ENCODE measurements at regions not wholly inside any gene's neighbourhood (a gene's known extent, or its start where the extent isn't known, plus 50 kb on each side); places are given as distances from the start of the nearest gene placed in this dataset.
"Not testable (repeated sequence)": the region's sequence is repeated elsewhere in the genome, so short reads cannot be mapped to it uniquely, and the experiment has no call there.

DNA sequence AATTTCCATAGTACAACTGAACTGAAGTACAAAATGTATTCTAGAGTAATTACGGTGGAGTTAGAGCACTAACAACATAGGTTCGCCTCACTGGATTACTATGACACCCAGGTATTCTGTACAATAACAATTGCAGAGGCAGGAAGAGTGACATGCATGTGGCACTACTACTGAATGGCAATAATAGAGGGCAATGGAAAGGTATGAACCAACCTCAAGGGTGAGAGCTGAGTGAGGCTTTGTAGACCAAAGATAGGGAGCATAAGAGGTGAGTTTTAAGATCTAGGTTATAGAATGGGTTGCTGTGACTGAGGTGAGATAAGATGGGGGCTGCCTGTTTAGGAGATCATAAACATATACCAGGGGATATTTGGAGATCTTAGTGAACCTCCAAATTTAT, 343.1 kb downstream of the PCNX1 start:
- no peak overlapping the region for H3K4me3 Mint-ChIP-seq
- H3K9me3 ChIP-seq (ENCODE audit: control insufficient read depth, low read length, poor library complexity, severe bottlenecking) = no peaks in the 10 kb centered on the region
- DNase-seq (no peak), ATAC-seq (no peak)
- H3K27me3 Mint-ChIP-seq = no peaks in the 10 kb centered on the region
- H3K27ac Mint-ChIP-seq = no peak overlapping the region
- no peaks in the 10 kb centered on the region for H3K36me3 Mint-ChIP-seq (ENCODE audit: low read depth)
- peaks cover 18% of the 10 kb centered on the region for H3K4me1 Mint-ChIP-seq

DNA sequence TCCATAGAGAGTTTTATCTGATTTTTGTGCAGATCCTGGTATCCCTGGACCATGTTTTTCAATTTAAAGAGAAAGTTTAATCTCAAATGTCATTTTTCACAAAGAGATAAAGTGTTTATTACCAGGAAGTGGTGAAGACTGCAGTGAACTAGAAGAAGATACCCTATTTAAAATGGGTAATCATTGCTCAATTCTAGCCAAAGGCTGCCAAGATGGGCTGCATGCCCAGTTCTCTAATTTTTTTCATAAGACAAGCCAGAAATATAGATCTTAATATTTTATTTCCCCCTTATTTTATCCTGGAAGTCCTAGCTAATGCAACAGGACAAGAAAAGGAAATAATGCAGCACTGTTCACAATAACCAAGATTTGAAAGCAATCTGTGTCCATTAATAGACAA, 343.5 kb downstream of the PCNX1 start:
- Mint-ChIP-seq H3K27me3 (no peaks in the 10 kb centered on the region), H3K4me3 (no peak overlapping the region)

DNA sequence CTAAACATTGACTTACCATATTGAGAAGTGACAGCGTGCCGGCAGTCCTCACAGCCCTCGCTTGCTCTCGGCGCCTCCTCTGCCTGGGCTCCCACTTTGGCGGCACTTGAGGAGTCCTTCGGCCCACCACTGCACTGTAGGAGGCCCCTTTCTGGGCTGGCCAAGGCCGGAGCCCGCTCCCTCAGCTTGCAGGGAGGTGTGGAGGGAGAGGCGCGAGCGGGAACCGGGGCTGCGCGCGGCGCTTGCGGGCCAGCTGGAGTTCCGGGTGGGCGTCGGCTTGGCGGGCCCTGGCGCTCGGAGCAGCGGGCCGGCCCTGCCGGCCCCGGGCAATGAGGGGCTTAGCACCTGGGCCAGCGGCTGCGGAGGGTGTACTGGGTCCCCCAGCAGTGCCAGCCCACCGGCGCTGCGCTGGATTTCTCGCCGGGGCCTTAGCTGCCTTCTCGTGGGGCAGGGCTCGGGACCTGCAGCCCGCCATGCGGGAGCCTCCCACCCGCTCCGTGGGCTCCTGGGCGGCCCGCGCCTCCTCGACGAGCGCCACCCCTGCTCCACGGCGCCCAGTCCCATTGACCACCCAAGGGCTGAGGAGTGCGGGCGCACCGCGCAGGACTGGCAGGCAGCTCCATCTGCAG, 346.9 kb downstream of the PCNX1 start:
- not testable (repeated sequence) for H3K36me3 Mint-ChIP-seq (ENCODE audit: low read depth); H3K9me3 ChIP-seq (ENCODE audit: control insufficient read depth, low read length, poor library complexity, severe bottlenecking); H3K27me3 Mint-ChIP-seq; DNase-seq; H3K4me3 Mint-ChIP-seq; H3K4me1 Mint-ChIP-seq; H3K27ac Mint-ChIP-seq; ATAC-seq

More for the DNA sequence above, 343.5 kb downstream of the PCNX1 start:
- H3K4me1 Mint-ChIP-seq = peaks cover 14% of the 10 kb centered on the region
- ATAC-seq (no peak), DNase-seq (no peak)
- H3K9me3 ChIP-seq (ENCODE audit: control insufficient read depth, low read length, poor library complexity, severe bottlenecking) = no peaks in the 10 kb centered on the region
- no peak overlapping the region for H3K27ac Mint-ChIP-seq
- H3K36me3 Mint-ChIP-seq (ENCODE audit: low read depth) = peaks cover under 1% of the 10 kb centered on the region

DNA sequence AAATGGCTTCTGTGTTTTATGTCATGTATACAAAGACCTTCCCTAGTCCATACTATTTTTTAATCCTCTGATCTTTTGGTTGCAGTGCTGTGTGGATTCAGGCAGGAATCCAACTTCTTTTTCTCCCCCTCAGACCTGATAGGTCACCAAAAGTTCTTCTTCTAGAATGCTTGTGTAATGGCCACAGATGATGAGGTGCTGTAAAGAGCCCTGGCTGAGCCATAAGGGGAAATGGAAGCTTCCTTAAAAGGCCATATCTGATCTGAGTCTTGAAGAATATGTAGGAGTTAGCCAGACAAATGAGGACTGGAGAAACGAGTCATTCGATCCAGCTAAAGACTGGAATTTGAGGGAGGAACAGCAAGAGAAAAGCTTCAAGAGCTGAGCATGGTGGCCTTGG, 353.9 kb downstream of the PCNX1 start:
- no peaks in the 10 kb centered on the region for H3K4me1 Mint-ChIP-seq
- peaks cover 5% of the 10 kb centered on the region for H3K9me3 ChIP-seq (ENCODE audit: control insufficient read depth, low read length, poor library complexity, severe bottlenecking)
- no peaks in the 10 kb centered on the region for H3K27me3 Mint-ChIP-seq
- H3K4me3 Mint-ChIP-seq = no peak overlapping the region
- ATAC-seq (no peak), DNase-seq (no peak)
- no peak overlapping the region for H3K27ac Mint-ChIP-seq
- H3K36me3 Mint-ChIP-seq (ENCODE audit: low read depth) = peaks cover 4% of the 10 kb centered on the region

DNA sequence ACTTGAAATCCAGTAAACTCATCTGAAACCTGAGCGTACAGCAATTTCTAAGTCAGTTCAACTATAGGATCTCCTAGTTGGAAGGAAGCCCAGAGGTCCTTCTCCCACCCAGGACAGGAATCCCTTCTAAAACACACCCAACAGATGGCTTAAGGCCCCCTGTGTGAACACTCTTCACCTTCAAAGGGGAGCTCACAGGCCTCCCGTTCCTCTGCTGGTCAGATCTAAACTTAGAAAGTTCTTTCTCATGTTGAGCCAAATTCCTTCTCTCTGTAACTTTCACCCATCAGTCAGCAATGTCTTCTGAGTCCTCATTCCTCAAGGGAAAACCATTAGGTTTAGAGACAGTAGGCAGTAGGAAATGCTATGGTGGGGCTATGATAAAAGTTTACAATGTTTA, 355.2 kb downstream of the PCNX1 start:
- H3K9me3 ChIP-seq (ENCODE audit: control insufficient read depth, low read length, poor library complexity, severe bottlenecking) = peaks cover 5% of the 10 kb centered on the region
- peaks cover 2% of the 10 kb centered on the region for H3K36me3 Mint-ChIP-seq (ENCODE audit: low read depth)
- H3K27ac Mint-ChIP-seq = no peak overlapping the region
- DNase-seq (no peak), ATAC-seq (no peak)
- H3K4me1 Mint-ChIP-seq = peaks cover 3% of the 10 kb centered on the region
- H3K4me3 Mint-ChIP-seq = no peak overlapping the region
- no peaks in the 10 kb centered on the region for H3K27me3 Mint-ChIP-seq

DNA sequence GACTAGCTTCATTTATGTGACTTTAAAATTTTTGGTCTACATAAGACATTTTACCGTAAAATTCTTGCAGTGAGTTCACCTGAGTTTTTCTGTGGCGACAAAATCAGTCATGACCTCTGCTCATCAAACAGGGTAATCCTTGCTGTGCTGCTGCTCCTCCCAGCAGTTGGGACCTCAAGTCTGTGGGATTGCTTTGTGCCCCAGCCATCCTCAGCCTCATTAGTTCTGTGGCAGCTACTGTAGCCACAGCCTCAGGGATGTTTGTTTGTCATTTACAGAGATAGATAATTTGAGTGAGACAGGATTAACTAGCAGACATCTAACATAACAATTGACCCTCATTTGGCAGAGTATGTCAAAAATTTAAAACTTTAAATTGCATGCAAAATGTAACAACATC, 357.0 kb downstream of the PCNX1 start:
- peaks cover 4% of the 10 kb centered on the region for H3K4me1 Mint-ChIP-seq
- H3K27me3 Mint-ChIP-seq = no peaks in the 10 kb centered on the region
- DNase-seq (no peak), ATAC-seq (no peak)
- H3K36me3 Mint-ChIP-seq (ENCODE audit: low read depth) = peaks cover under 1% of the 10 kb centered on the region
- H3K27ac Mint-ChIP-seq = no peak overlapping the region
- no peaks in the 10 kb centered on the region for H3K9me3 ChIP-seq (ENCODE audit: control insufficient read depth, low read length, poor library complexity, severe bottlenecking)
- H3K4me3 Mint-ChIP-seq = no peak overlapping the region

DNA sequence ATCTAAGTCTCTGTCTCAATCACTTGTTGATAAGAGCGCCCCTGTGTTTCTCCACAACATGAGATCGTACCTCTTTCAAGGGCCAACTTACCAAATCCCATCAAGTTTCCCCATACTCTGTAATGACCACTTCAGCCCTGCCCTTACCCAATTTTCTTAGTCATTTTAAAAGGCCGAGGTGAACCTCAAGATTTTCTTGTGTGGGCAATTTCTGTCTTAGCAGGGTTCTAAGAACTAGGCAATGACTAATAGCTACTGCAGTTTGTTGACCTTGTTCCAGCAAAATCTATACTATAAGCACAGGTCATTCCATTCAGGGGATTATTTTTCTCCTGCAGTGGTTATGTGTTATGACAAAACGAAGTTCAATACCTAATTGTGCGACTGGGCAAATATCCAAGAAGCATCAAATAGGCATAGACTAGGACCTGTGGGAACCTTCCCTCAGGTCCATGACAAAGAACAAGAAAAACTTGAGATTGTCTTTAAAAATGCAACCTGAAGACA, 359.8 kb downstream of the PCNX1 start:
- Mint-ChIP-seq H3K4me1 (peaks cover 4% of the 10 kb centered on the region), H3K36me3 (ENCODE audit: low read depth) (no peaks in the 10 kb centered on the region), H3K27ac (peak overlapping the region; percentile 32)

DNA sequence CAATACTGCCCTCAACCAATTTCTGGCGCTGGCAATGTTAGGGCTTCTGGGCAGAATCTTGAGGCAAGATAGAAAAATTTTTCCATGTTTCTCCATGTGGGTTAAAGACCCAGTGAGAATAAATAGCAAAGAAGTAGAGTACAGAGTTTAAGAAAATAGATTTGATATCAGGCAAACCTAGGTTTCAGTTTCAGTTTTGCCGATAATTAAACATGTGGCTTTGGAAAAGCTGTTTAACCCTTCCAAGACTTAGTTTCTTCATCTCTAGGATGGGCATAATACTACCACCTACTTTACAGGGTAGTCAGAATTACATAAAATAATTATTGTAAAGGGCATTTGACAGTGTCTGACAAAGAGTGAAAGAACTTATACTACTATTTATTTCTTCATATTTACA, 360.4 kb downstream of the PCNX1 start:
- no peaks in the 10 kb centered on the region for H3K36me3 Mint-ChIP-seq (ENCODE audit: low read depth)
- no peak for ATAC-seq
- H3K4me3 Mint-ChIP-seq = peak overlapping the region; percentile 79
- H3K4me1 Mint-ChIP-seq = peaks cover 4% of the 10 kb centered on the region
- H3K9me3 ChIP-seq (ENCODE audit: control insufficient read depth, low read length, poor library complexity, severe bottlenecking) = no peaks in the 10 kb centered on the region
- DNase-seq = no peak
- no peaks in the 10 kb centered on the region for H3K27me3 Mint-ChIP-seq
- peak overlapping the region; percentile 32 for H3K27ac Mint-ChIP-seq

More for the DNA sequence above, 359.8 kb downstream of the PCNX1 start:
- ATAC-seq = no peak
- Mint-ChIP-seq H3K4me3 (peak overlapping the region; percentile 79), H3K27me3 (no peaks in the 10 kb centered on the region)
- H3K9me3 ChIP-seq (ENCODE audit: control insufficient read depth, low read length, poor library complexity, severe bottlenecking) = no peaks in the 10 kb centered on the region
- no peak for DNase-seq

DNA sequence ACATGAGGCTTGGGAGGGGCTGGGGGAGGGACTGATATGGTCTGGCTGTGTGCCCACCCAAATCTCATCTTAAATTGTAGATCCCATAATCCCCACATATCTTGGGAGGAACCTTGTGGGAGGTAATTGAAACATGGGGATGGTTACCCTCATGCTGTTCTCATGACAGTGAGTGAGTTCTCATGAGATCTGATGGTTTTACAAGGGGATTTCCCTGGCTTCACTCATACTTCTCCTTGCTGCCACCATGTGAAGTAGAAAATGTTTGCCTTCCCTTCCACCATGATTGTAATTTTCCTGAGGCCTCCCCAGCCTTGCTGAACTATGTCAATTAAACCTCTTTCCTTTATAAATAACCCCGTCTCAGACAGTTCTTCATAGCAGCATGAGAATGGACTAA, 362.9 kb downstream of the PCNX1 start:
- peaks cover 4% of the 10 kb centered on the region for H3K4me1 Mint-ChIP-seq
- H3K36me3 Mint-ChIP-seq (ENCODE audit: low read depth) = no peaks in the 10 kb centered on the region
- H3K9me3 ChIP-seq (ENCODE audit: control insufficient read depth, low read length, poor library complexity, severe bottlenecking) = no peaks in the 10 kb centered on the region
- no peak for DNase-seq
- H3K4me3 Mint-ChIP-seq = no peak overlapping the region
- H3K27ac Mint-ChIP-seq = no peak overlapping the region
- ATAC-seq = no peak
- no peaks in the 10 kb centered on the region for H3K27me3 Mint-ChIP-seq

DNA sequence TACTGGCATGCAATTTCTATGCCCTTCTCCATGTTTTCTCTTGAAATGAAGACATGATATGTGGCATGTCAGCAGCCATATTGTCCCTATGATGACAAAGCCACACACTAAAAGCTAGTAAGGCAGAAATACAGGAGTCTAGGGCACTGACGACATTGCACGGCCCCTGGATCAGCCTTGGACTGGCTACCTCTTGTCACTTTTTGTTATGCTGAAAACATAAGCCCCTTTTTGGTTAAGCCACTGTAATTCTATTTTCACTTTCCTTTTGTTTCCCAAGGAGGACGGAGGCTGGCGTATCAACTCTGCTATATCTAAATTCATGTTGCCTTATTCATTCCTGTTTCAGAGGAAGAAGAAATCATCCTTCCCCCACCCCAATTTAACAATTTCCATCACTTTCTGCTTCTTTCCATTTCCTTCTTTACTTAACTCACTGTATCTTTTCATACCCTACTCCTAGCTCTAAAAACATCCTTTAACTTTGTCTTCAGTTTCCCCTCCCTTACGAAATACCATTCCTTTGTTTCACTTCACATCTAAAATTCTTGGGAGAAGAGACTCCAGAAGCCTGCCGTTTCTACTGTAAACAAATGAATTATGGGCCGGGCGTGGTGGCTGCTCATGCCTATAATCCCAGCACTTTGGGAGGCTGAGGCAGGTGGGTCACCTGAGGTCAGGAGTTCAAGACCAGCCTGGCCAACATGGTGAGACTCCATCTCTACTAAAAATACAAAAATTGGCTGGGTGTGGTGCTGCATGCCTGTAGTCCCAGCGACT, 364.1 kb downstream of the PCNX1 start:
- H3K9me3 ChIP-seq (ENCODE audit: control insufficient read depth, low read length, poor library complexity, severe bottlenecking) = no peaks in the 10 kb centered on the region
- Mint-ChIP-seq H3K36me3 (ENCODE audit: low read depth) (no peaks in the 10 kb centered on the region), H3K27me3 (no peaks in the 10 kb centered on the region), H3K27ac (no peak overlapping the region), H3K4me1 (peaks cover 4% of the 10 kb centered on the region), H3K4me3 (no peak overlapping the region)
- DNase-seq (no peak), ATAC-seq (no peak)

DNA sequence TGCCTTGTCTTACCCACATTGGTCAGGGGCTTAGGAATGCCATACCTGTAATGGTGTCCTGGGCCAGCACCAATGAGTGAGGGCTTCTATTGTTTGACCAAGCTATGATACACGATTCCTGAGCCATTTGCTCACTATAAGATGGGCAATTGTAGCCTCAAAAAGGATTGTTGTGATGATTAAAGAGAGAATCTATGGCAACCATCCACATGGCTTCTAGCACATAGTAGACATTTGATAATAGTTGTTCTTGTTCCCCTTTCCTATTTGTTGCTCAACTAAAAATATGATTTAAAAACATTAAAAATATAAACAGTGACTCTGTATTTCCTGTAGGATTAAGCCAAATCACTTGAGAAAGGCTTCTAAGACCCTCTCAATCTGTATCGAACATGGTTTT, 366.1 kb downstream of the PCNX1 start:
- peaks cover 2% of the 10 kb centered on the region for H3K4me1 Mint-ChIP-seq
- H3K27me3 Mint-ChIP-seq = no peaks in the 10 kb centered on the region
- no peak for ATAC-seq
- H3K4me3 Mint-ChIP-seq = no peak overlapping the region
- H3K36me3 Mint-ChIP-seq (ENCODE audit: low read depth) = no peaks in the 10 kb centered on the region
- H3K27ac Mint-ChIP-seq = no peak overlapping the region
- no peaks in the 10 kb centered on the region for H3K9me3 ChIP-seq (ENCODE audit: control insufficient read depth, low read length, poor library complexity, severe bottlenecking)
- no peak for DNase-seq

DNA sequence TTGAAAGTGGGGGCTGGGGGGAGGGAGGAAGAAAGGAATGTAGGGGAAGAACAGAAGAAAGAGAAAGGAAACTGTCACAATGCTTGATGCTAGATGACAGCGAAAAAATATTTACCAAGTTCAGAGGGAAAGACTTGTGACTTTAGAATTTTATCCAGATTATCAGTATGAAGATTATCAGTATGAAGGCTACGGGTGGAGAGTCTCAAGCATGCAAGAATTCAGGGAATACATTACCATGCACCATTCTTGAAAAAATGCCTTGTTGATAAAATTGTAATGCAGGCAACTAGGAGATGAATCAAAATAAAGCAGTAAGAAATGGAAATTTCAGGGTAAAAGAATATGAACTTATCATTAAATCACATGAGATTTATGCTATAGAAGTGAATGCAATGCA, 376.8 kb downstream of the PCNX1 start:
- DNase-seq (no peak), ATAC-seq (no peak)
- H3K27me3 Mint-ChIP-seq = peaks cover 12% of the 10 kb centered on the region
- peaks cover 8% of the 10 kb centered on the region for H3K36me3 Mint-ChIP-seq (ENCODE audit: low read depth)
- no peaks in the 10 kb centered on the region for H3K9me3 ChIP-seq (ENCODE audit: control insufficient read depth, low read length, poor library complexity, severe bottlenecking)
- H3K4me3 Mint-ChIP-seq = no peak overlapping the region
- H3K4me1 Mint-ChIP-seq = peaks cover 6% of the 10 kb centered on the region
- H3K27ac Mint-ChIP-seq = no peak overlapping the region

DNA sequence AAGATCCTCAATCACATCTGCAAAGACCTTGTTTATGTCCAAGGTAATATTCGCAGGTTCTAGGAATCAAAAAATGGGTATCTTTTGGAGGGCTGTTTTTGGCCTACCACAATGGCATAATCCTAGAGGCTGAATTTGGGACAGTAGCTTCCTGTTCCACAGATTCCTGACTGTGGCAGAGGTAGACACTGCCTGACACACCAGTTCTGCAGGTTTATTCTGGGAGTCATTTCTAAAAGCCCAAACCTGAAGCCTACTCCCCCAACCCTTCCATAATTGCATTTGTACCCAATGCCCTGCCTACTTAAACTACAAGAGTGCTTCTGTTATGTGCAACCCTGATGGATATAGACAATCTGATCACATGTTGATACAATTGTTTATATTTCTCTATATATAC, 378.9 kb downstream of the PCNX1 start:
- Mint-ChIP-seq H3K4me1 (peaks cover 5% of the 10 kb centered on the region), H3K27ac (no peak overlapping the region), H3K27me3 (peaks cover 6% of the 10 kb centered on the region), H3K4me3 (no peak overlapping the region), H3K36me3 (ENCODE audit: low read depth) (peaks cover 5% of the 10 kb centered on the region)
- no peaks in the 10 kb centered on the region for H3K9me3 ChIP-seq (ENCODE audit: control insufficient read depth, low read length, poor library complexity, severe bottlenecking)
- DNase-seq (no peak), ATAC-seq (no peak)

DNA sequence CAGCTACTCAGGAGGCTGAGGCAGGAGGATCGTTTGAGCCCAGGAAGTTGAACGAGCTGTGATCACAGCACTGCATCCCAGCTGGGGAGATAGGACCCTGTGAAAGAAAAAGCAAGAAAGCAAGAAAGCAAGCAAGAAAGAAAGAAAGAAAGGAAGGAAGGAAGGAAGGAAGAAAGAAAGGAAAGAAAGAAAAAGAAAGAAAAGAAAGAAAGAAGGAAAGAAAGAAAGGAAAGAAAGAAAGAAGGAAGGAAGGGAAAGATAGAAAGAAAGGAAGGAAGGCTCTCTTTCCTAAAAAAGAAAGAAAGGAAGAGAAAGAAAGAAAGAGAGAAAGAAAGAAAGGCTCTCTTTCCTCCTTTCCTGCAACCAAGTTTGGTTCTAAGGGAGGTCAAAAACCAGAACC, 380.3 kb downstream of the PCNX1 start:
- H3K27me3 Mint-ChIP-seq = peaks cover 6% of the 10 kb centered on the region
- DNase-seq (no peak), ATAC-seq (no peak)
- H3K9me3 ChIP-seq (ENCODE audit: control insufficient read depth, low read length, poor library complexity, severe bottlenecking) = no peaks in the 10 kb centered on the region
- H3K4me1 Mint-ChIP-seq = peaks cover 3% of the 10 kb centered on the region
- peaks cover 2% of the 10 kb centered on the region for H3K36me3 Mint-ChIP-seq (ENCODE audit: low read depth)
- H3K27ac Mint-ChIP-seq = no peak overlapping the region
- no peak overlapping the region for H3K4me3 Mint-ChIP-seq
